Neural cell (in vitro differentiated cells): ENCODE measurements at regions not wholly inside any gene's neighbourhood (a gene's known extent, or its start where the extent isn't known, plus 50 kb on each side); places are given as distances from the start of the nearest gene placed in this dataset.

ENCODE experiments used
- H2AFZ ChIP-seq: fragments of 200-600, 300-800 bp; sonication (generic), shearing (Covaris generic); 2 replicates; pipeline ENCODE4 v1.6.0; 2014; ENCODE audit warnings: low read depth, mild to moderate bottlenecking, antibody characterized with exemption, low read length, moderate library complexity
- H3F3A ChIP-seq: fragments of 200-600 bp; shearing (Covaris generic); 2 replicates; pipeline ENCODE4 v1.6.1; 2016; ENCODE audit warnings: mild to moderate bottlenecking, moderate library complexity, mixed read lengths, antibody characterized with exemption, low read length; ENCODE audit not compliant: insufficient read depth, poor library complexity, severe bottlenecking
- H3K27ac ChIP-seq: fragments of 200-600, 300-800 bp; sonication (generic), shearing (Covaris generic); 2 replicates; pipeline ENCODE4 v1.5.1; 2014; ENCODE audit warnings: mild to moderate bottlenecking, low read length, moderate library complexity
- H3K27me3 ChIP-seq: fragments of 300-800, 200-600 bp; sonication (generic), shearing (Covaris generic); 2 replicates; pipeline ENCODE4 v1.6.0; 2014; ENCODE audit warnings: mild to moderate bottlenecking, low read depth, low read length, moderate library complexity; ENCODE audit not compliant: insufficient read depth
- H3K36me3 ChIP-seq: fragments of 300-800, 200-600 bp; sonication (generic), shearing (Covaris generic); 2 replicates; pipeline ENCODE4 v1.5.1; 2014; ENCODE audit warnings: mild to moderate bottlenecking, antibody characterized with exemption, low read length, moderate library complexity; ENCODE audit not compliant: insufficient read depth
- H3K4me2 ChIP-seq: fragments of 300-800, 200-600 bp; sonication (generic), shearing (Covaris generic); 2 replicates; pipeline ENCODE4 v1.6.0; 2014; ENCODE audit warnings: mild to moderate bottlenecking, low read length
- H3K4me3 ChIP-seq: fragments of 300-800, 200-600 bp; sonication (generic), shearing (Covaris generic); 2 replicates; pipeline ENCODE4 v1.5.1; 2014; ENCODE audit warnings: mild to moderate bottlenecking, low read length, moderate library complexity
- H3K79me2 ChIP-seq: fragments of 200-600 bp; shearing (Covaris generic); replicated peaks from 2 replicates; pipeline ENCODE4 v1.6.0; 2014; ENCODE audit warnings: mild to moderate bottlenecking, low read length, moderate library complexity; ENCODE audit not compliant: insufficient read depth
- H3K9ac ChIP-seq: fragments of 300-800, 200-600 bp; sonication (generic), shearing (Covaris generic); 2 replicates; pipeline ENCODE4 v1.6.1; 2016; ENCODE audit warnings: mild to moderate bottlenecking, low read length, mixed read lengths
- H3K9me2 ChIP-seq: fragments of 200-600 bp; shearing (Covaris generic); 2 replicates; pipeline ENCODE4 v1.6.1; 2016; ENCODE audit warnings: mild to moderate bottlenecking, low read length, mixed read lengths; ENCODE audit not compliant: insufficient read depth
- H3K9me3 ChIP-seq: fragments of 200-600, 300-800 bp; sonication (generic), shearing (Covaris generic); 2 replicates; pipeline ENCODE4 v1.6.1; 2016; ENCODE audit warnings: mild to moderate bottlenecking, mixed run types, low read length, moderate library complexity, mixed read lengths
- H4K20me1 ChIP-seq: fragments of 200-600 bp; shearing (Covaris generic); 2 replicates; pipeline ENCODE4 v1.6.1; 2016; ENCODE audit warnings: mild to moderate bottlenecking, mixed run types; ENCODE audit not compliant: insufficient read depth
- CTCF ChIP-seq: fragments of 450-650 bp; IDR thresholded peaks from 2 replicates; pipeline ENCODE4 v1.5.1; 2014; ENCODE audit warnings: antibody characterized with exemption, mild to moderate bottlenecking, moderate library complexity; ENCODE audit not compliant: poor library complexity, severe bottlenecking
- EP300 ChIP-seq: fragments of 450-650 bp; conservative IDR thresholded peaks from 2 replicates; pipeline ENCODE4 v1.6.1; 2014; ENCODE audit warnings: antibody characterized with exemption, mild to moderate bottlenecking, moderate library complexity; ENCODE audit not compliant: poor library complexity, severe bottlenecking
- EZH2 ChIP-seq: fragments of 200-600, 300-800 bp; shearing (Covaris generic), sonication (generic); IDR thresholded peaks from 2 replicates; pipeline ENCODE4 v1.6.1; 2014; ENCODE audit warnings: antibody characterized with exemption, low read length, borderline replicate concordance, mild to moderate bottlenecking; ENCODE audit not compliant: insufficient read depth, poor library complexity, severe bottlenecking
- MXI1 ChIP-seq: fragments of 450-650 bp; conservative IDR thresholded peaks from 2 replicates; pipeline ENCODE4 v1.6.1; 2014; ENCODE audit warnings: antibody characterized with exemption, mild to moderate bottlenecking; ENCODE audit not compliant: poor library complexity, severe bottlenecking
- POLR2AphosphoS5 ChIP-seq: IDR thresholded peaks from 2 replicates; pipeline ENCODE4 v1.6.1; 2012
- RAD21 ChIP-seq: fragments of 450-650 bp; conservative IDR thresholded peaks from 2 replicates; pipeline ENCODE4 v1.6.1; 2014; ENCODE audit warnings: antibody characterized with exemption, mild to moderate bottlenecking, moderate library complexity
- REST ChIP-seq: IDR thresholded peaks from 2 replicates; pipeline ENCODE4 v1.6.1; 2012; ENCODE audit warnings: borderline replicate concordance
- SMC3 ChIP-seq: fragments of 450-650 bp; conservative IDR thresholded peaks from 2 replicates; pipeline ENCODE4 v1.6.1; 2014; ENCODE audit warnings: antibody characterized with exemption, mild to moderate bottlenecking, moderate library complexity; ENCODE audit not compliant: poor library complexity
- TAF1 ChIP-seq: IDR thresholded peaks from 2 replicates; pipeline ENCODE4 v1.6.1; 2012; ENCODE audit warnings: low read depth

GRCh38 chr17:51512220-51512907, 252.0 kb downstream of the UTP18 start:
- Histone ChIP-seq H3K79me2 (no peaks in the 10 kb centered on the region), H3K4me2 (no peak overlapping the region), H3F3A (no peaks in the 10 kb centered on the region), H2AFZ (no peak overlapping the region), H3K36me3 (no peaks in the 10 kb centered on the region), H3K9ac (no peak overlapping the region), H3K27ac (no peak overlapping the region), H4K20me1 (no peaks in the 10 kb centered on the region), H3K27me3 (no peaks in the 10 kb centered on the region), H3K4me3 (no peak overlapping the region), H3K9me2 (no peaks in the 10 kb centered on the region), H3K9me3 (no peaks in the 10 kb centered on the region)
- TF ChIP-seq EZH2 (no peak), TAF1 (no peak), POLR2AphosphoS5 (no peak), EP300 (no peak), CTCF (no peak), MXI1 (no peak), SMC3 (no peak), RAD21 (no peak), REST (no peak)

- Histone ChIP-seq H3F3A (no peaks in the 10 kb centered on the region), H3K9ac (no peak overlapping the region), H3K27me3 (no peaks in the 10 kb centered on the region), H3K4me2 (no peak overlapping the region), H3K27ac (no peak overlapping the region), H3K9me2 (no peaks in the 10 kb centered on the region), H2AFZ (no peak overlapping the region), H3K36me3 (no peaks in the 10 kb centered on the region), H3K79me2 (no peaks in the 10 kb centered on the region), H4K20me1 (no peaks in the 10 kb centered on the region), H3K4me3 (no peak overlapping the region), H3K9me3 (no peaks in the 10 kb centered on the region)
- TF ChIP-seq POLR2AphosphoS5, result no peak
- TF ChIP-seq EP300, result no peak
- no peak for TF ChIP-seq EZH2
- TF ChIP-seq TAF1, result no peak
- TF ChIP-seq RAD21, result no peak
- TF ChIP-seq REST, result no peak
- TF ChIP-seq CTCF, result no peak
- no peak for TF ChIP-seq SMC3
- TF ChIP-seq MXI1, result no peak
Observed at GRCh38 chr17:51516924-51517323, 256.6 kb downstream of the UTP18 start.
